GM23248 (cell line): ENCODE measurements at regions not wholly inside any gene's neighbourhood (a gene's known extent, or its start where the extent isn't known, plus 50 kb on each side); places are given as distances from the start of the nearest gene placed in this dataset.

Source experiments
- DNase-seq: peaks from one replicate; pipeline ENCODE4 v3.0.0-alpha.2; 2015
- H2AFZ ChIP-seq: fragments of 200-600 bp; sonication (generic); 2 replicates; pipeline ENCODE4 v1.6.1; 2016; ENCODE audit warnings: antibody characterized with exemption
- H3F3A ChIP-seq: fragments of 200-600 bp; sonication (generic); 2 replicates; pipeline ENCODE4 v1.6.1; 2016; ENCODE audit warnings: mild to moderate bottlenecking, antibody characterized with exemption, mixed run types; ENCODE audit not compliant: insufficient read depth
- H3K27ac ChIP-seq: fragments of 200-600 bp; sonication (generic); 2 replicates; pipeline ENCODE4 v1.5.1; 2016; ENCODE audit warnings: mild to moderate bottlenecking
- H3K27me3 ChIP-seq: fragments of 200-600 bp; sonication (generic); replicated peaks from 2 replicates; pipeline ENCODE4 v1.6.1; 2016; ENCODE audit warnings: mild to moderate bottlenecking; ENCODE audit not compliant: insufficient read depth
- H3K36me3 ChIP-seq: fragments of 200-600 bp; sonication (generic); 2 replicates; pipeline ENCODE4 v1.6.1; 2016; ENCODE audit warnings: low read depth, mild to moderate bottlenecking
- H3K4me1 ChIP-seq: fragments of 200-600 bp; sonication (generic); 2 replicates; pipeline ENCODE4 v1.6.1; 2016; ENCODE audit warnings: mild to moderate bottlenecking; ENCODE audit not compliant: insufficient read depth
- H3K4me2 ChIP-seq: fragments of 200-600 bp; sonication (generic); one replicate; pipeline ENCODE4 v1.6.1; 2016; ENCODE audit warnings: mild to moderate bottlenecking; ENCODE audit not compliant: unreplicated experiment
- H3K4me3 ChIP-seq: fragments of 200-600 bp; sonication (generic); 2 replicates; pipeline ENCODE4 v1.5.1; 2016; ENCODE audit warnings: mild to moderate bottlenecking
- H3K79me2 ChIP-seq: fragments of 200-600 bp; sonication (generic); 2 replicates; pipeline ENCODE4 v1.6.1; 2016; ENCODE audit warnings: mild to moderate bottlenecking; ENCODE audit not compliant: insufficient read depth
- H3K9ac ChIP-seq: fragments of 200-600 bp; sonication (generic); 2 replicates; pipeline ENCODE4 v1.6.1; 2016; ENCODE audit warnings: mild to moderate bottlenecking
- H3K9me2 ChIP-seq: fragments of 200-600 bp; sonication (generic); 2 replicates; pipeline ENCODE4 v1.6.1; 2016; ENCODE audit warnings: mixed run types, mild to moderate bottlenecking, moderate library complexity; ENCODE audit not compliant: insufficient read depth
- H3K9me3 ChIP-seq: fragments of 200-600 bp; sonication (generic); one replicate; pipeline ENCODE4 v1.6.1; 2017; ENCODE audit warnings: low read depth
- H4K20me1 ChIP-seq: fragments of 200-600 bp; sonication (generic); 2 replicates; pipeline ENCODE4 v1.6.0; 2016; ENCODE audit not compliant: insufficient read depth
- EZH2 ChIP-seq: fragments of 200-600 bp; sonication (generic); IDR thresholded peaks from 2 replicates; pipeline ENCODE4 v1.6.1; 2018; ENCODE audit warnings: antibody characterized with exemption, mild to moderate bottlenecking; ENCODE audit not compliant: insufficient read depth, poor library complexity, severe bottlenecking
- EZH2phosphoT487 ChIP-seq: fragments of 200-600 bp; sonication (generic); IDR thresholded peaks from 2 replicates; pipeline ENCODE4 v1.6.1; 2018; ENCODE audit warnings: antibody characterized with exemption, moderate library complexity, mild to moderate bottlenecking, low read depth; ENCODE audit not compliant: insufficient read depth
- WGBS, 2 experiments: methylation state at CpG; one replicate each; pipeline ENCODE4 v1.1.6; 2015 to 2017; ENCODE audit warnings: low lambda C conversion rate in 2 of 2, low coverage in 1 of 2; ENCODE audit errors: missing lambda C conversion rate in 2 of 2; 5-methylcytosine and 5-hydroxymethylcytosine counted together
- in situ Hi-C: fragments of 300-500 bp; cut with MboI; formaldehyde crosslinking; loops from 2 replicates; pipeline ENCODE4 v1.15.0; 2020

DNA sequence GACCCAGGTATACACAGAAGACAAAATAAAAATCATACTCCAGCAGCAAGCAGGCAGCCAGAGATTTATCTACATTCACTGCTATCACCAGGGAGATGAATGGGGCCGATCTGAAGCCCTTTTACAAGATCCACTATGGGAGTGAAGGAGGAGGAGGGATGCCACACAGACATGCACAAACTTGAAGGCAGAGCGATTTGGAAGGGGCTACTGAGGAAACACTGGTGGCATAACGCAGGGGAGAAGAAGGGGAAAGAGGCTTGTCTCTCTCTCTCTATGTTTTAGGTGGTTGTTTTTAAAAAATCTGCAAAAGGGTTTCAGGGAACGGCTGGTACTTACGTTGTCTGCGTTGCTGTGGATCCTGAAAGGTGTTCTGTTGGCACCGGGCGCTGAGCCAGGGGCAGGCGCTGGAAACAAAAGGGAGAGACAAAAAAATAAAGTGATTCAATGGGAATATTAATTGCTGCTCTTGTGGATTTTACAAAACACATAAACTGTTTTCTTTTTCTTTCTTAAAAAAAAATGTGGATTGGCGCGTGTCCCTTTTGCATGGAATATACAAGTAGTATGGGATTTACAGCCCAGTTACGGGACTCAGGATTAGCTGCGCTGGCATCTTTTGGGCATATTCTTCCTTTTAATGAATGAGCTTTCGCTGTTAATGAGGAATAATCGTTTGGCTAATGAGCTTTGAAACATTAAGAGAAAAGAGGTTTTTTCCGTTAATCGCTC, 255.3 kb upstream of the PMFBP1 start:
- Histone ChIP-seq H3K9me3 (peaks cover 5% of the 10 kb centered on the region), H3K4me2 (no peak overlapping the region), H3K9ac (no peak overlapping the region), H3K4me3 (no peak overlapping the region), H3F3A (no peaks in the 10 kb centered on the region), H2AFZ (no peak overlapping the region), H3K9me2 (no peaks in the 10 kb centered on the region), H3K36me3 (no peaks in the 10 kb centered on the region), H3K27ac (no peak overlapping the region), H3K27me3 (no peaks in the 10 kb centered on the region), H4K20me1 (no peaks in the 10 kb centered on the region), H3K4me1 (no peaks in the 10 kb centered on the region), H3K79me2 (no peaks in the 10 kb centered on the region)
- no peak for TF ChIP-seq EZH2phosphoT487
- no peak for TF ChIP-seq EZH2
- DNase-seq = no peak
- WGBS, 2 experiments = 86 to 87% methylated on average over 17 of the region's 17 CpGs
- in situ Hi-C loops = no loop called here

DNA sequence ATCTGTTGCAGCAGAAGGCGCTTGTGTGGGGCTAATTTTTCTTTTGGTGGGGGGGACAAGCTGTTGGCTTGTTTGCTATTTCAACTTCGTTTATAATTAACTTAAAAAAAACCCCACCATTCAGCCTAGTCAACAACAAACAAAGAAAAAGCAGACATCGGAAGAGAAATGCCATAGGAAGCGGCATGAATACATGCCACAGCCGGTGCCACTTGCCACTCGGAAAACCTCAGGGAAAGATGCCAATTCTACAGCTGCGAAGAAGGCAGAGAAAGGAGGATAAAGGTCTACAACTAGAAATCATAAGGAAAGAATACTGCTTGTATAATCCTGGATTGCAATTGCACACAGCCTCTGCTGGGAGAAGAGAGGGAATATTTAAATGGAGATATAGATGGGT, 254.4 kb upstream of the PMFBP1 start:
- H3K4me2 ChIP-seq = no peak overlapping the region
- H3K9me2 ChIP-seq = no peaks in the 10 kb centered on the region
- 88 to 95% methylated on average over 7 of the region's 7 CpGs for WGBS, 2 experiments
- H3K27me3 ChIP-seq = no peaks in the 10 kb centered on the region
- no peaks in the 10 kb centered on the region for H3K79me2 ChIP-seq
- no peaks in the 10 kb centered on the region for H3K4me1 ChIP-seq
- DNase-seq = no peak
- no peak for TF ChIP-seq EZH2phosphoT487
- TF ChIP-seq EZH2 = no peak
- in situ Hi-C loops = no loop called here
- peaks cover 8% of the 10 kb centered on the region for H3K9me3 ChIP-seq
- H3K9ac ChIP-seq = no peak overlapping the region
- no peaks in the 10 kb centered on the region for H3F3A ChIP-seq
- no peak overlapping the region for H2AFZ ChIP-seq
- no peak overlapping the region for H3K4me3 ChIP-seq
- H3K27ac ChIP-seq = no peak overlapping the region
- no peaks in the 10 kb centered on the region for H3K36me3 ChIP-seq
- no peaks in the 10 kb centered on the region for H4K20me1 ChIP-seq

DNA sequence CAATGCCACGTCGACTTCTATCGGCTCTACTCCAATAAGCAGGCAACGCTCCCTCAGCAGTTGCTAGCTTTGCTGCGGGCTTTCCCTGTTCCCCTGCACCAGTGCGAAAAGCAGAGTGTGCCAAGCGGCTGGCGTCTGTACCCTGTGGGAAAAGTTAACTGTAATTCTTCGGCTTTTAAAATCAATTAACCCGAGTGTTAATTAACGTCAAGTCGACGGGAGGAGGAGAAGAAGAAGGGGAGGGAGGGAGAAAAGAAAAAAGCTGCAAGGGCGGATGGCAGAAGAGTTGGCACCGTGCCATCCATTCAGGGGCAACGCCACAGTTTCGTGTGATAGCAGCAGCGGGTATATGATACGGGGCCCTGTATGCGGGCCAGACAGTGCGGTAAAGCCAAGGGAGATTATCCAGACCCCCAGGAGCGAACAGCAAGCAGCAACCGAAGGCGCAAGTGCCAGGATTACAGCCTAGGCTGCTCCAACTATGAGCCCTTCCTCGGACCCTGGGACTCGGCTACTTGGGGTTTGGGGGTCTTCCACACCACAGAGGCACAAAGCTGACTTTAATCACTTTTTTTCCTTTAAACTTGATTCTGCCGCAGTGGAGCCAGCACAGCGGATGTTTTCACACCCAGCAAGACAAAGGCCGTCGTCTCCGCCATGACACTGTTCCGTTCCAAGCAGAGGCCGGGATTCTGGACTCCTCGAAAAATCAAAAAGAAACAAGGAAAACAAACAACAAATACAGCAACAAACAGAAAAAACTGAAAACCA, 253.8 kb upstream of the PMFBP1 start:
- no peaks in the 10 kb centered on the region for H3F3A ChIP-seq
- H3K9ac ChIP-seq = no peak overlapping the region
- 89 to 92% methylated on average over 33 to 34 of the region's 34 CpGs for WGBS, 2 experiments
- H3K4me1 ChIP-seq = no peaks in the 10 kb centered on the region
- no peaks in the 10 kb centered on the region for H3K27me3 ChIP-seq
- peaks cover 8% of the 10 kb centered on the region for H3K9me3 ChIP-seq
- H3K27ac ChIP-seq = no peak overlapping the region
- H3K4me2 ChIP-seq = no peak overlapping the region
- H2AFZ ChIP-seq = no peak overlapping the region
- H3K79me2 ChIP-seq = no peaks in the 10 kb centered on the region
- H3K9me2 ChIP-seq = no peaks in the 10 kb centered on the region
- TF ChIP-seq EZH2 = no peak
- no peaks in the 10 kb centered on the region for H4K20me1 ChIP-seq
- no peak for DNase-seq
- H3K4me3 ChIP-seq = no peak overlapping the region
- H3K36me3 ChIP-seq = no peaks in the 10 kb centered on the region
- in situ Hi-C loops = no loop called here

DNA sequence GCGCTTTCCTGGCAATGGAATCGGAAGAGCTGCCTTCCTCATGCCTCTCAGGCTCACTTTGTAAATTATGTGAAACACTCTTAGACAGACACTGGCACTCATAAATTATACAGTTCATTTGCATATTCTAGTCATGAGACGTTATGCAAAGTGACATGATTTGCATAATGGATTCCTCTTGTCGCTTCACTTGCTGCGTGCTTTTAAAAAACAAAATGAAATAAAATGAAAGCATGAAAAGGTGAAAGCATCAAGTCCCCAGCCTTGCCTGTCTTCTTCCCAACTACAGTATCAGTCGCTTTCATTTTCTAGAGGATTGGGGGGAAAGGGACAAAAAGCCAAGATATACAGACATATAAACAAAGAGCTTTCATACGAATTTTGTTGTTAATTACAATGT, 252.8 kb upstream of the PMFBP1 start:
- Histone ChIP-seq H3K4me2 (no peak overlapping the region), H3K9ac (no peak overlapping the region), H3K9me2 (no peaks in the 10 kb centered on the region), H3F3A (no peaks in the 10 kb centered on the region), H3K4me3 (no peak overlapping the region), H3K4me1 (no peaks in the 10 kb centered on the region), H3K79me2 (no peaks in the 10 kb centered on the region), H4K20me1 (no peaks in the 10 kb centered on the region), H3K9me3 (peaks cover 8% of the 10 kb centered on the region), H3K27me3 (no peaks in the 10 kb centered on the region), H3K36me3 (no peaks in the 10 kb centered on the region), H3K27ac (no peak overlapping the region), H2AFZ (no peak overlapping the region)
- in situ Hi-C loops = no loop called here
- TF ChIP-seq EZH2 (no peak), EZH2phosphoT487 (no peak)
- DNase-seq = no peak
- WGBS, 2 experiments = 80 to 83% methylated on average over 7 of the region's 7 CpGs
